ENCODE measurements at regions not wholly inside any gene's neighbourhood (a gene's known extent, or its start where the extent isn't known, plus 50 kb on each side); places are given as distances from the start of the nearest gene placed in this dataset.
A peak's percentile ranks its signal among the peaks of the same experiment; 100 is the strongest.

DNA sequence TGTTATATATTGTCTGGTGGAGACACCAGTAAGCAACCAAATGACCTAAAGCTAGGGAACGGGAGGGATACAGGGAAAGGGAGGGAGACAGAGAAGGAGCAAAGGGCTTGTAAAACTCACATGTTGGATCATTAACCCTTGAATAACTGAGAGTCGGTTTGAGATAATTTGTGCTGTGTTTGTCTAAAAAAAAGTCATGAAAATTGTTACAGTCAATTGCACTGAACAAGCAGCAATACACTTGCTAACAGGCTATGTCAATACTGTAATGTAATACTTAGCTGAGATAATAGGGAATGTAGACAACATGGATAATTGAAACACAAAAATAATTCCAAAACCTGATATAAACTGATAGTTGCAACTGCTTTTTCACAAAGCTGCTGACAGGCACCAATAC is 71.3 kb upstream of the ZNF521 start:
- Mint-ChIP-seq H3K4me3 (no peak overlapping the region), H3K9me3 (peaks cover 18% of the 10 kb centered on the region), H3K27me3 (ENCODE audit: low read depth, poor library complexity) (peaks cover 1% of the 10 kb centered on the region), H3K4me1 (peaks cover 71% of the 10 kb centered on the region), H3K27ac (peak overlapping the region; percentile 2), H3K36me3 (ENCODE audit: low read depth) (no peaks in the 10 kb centered on the region)
- TF ChIP-seq, protein P1, sequence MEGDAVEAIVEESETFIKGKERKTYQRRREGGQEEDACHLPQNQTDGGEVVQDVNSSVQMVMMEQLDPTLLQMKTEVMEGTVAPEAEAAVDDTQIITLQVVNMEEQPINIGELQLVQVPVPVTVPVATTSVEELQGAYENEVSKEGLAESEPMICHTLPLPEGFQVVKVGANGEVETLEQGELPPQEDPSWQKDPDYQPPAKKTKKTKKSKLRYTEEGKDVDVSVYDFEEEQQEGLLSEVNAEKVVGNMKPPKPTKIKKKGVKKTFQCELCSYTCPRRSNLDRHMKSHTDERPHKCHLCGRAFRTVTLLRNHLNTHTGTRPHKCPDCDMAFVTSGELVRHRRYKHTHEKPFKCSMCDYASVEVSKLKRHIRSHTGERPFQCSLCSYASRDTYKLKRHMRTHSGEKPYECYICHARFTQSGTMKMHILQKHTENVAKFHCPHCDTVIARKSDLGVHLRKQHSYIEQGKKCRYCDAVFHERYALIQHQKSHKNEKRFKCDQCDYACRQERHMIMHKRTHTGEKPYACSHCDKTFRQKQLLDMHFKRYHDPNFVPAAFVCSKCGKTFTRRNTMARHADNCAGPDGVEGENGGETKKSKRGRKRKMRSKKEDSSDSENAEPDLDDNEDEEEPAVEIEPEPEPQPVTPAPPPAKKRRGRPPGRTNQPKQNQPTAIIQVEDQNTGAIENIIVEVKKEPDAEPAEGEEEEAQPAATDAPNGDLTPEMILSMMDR (IDR thresholded peaks at IDR 0.05) = no peak
- DNase-seq = no peak

DNA sequence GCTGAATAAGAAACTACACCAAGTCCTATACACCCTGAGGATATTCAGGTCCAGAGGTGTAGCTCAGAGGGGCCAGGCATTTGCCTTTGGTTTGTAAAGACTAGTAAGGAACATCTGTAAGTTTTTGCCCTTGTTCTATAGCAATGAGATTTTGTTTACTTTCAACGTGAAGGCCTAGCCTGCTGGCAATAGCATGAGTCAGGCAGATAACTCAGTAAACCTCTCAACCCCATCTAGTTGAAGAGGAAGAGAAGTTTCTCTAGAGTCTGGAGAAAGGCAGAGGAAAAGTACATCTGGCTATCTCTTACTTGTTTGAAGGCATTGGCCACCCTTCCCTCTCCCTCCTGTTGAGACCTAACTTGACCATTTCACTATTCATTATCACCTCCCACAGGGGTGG is 70.3 kb upstream of the ZNF521 start:
- Mint-ChIP-seq H3K4me3 (no peak overlapping the region), H3K4me1 (peaks cover 77% of the 10 kb centered on the region), H3K36me3 (ENCODE audit: low read depth) (no peaks in the 10 kb centered on the region), H3K27ac (no peak overlapping the region), H3K27me3 (ENCODE audit: low read depth, poor library complexity) (no peaks in the 10 kb centered on the region), H3K9me3 (peaks cover 12% of the 10 kb centered on the region)
- TF ChIP-seq, protein P1 (IDR thresholded peaks at IDR 0.05) = no peak
- DNase-seq = no peak

DNA sequence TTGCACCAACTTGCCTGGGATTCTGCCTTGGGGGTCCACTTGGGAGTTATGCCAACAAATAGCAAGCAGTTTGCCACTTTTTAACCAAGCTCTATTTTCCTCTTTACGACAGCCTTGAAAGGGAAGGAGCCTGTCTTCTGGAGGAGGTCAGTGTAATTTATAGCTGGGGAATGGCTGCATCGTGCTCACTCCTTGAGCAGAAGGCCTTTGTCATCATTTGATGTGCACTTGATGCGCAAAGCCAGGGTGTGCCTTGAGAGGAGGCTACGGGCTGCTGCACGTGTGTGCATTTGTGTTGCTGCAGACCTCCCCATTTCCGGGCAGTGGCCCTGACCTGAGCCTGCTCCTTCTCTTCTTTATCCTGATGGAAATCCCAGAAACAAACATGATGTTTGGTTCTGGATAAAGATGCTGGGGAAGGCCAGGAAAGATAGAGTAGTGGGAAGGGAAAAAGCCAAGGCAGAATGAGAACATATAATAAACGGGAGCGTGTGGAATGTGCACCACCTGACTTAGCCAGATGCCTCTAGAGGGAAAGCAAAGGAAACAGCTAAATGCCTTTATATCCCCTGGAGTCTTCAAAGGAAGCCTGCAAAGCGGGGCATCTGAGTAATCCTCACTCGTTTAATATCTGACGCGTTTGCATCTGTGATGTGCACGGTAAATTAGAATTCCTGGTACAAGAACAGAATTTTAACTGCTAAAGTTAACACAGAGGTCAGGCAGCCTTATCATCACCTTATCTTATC is 68.3 kb upstream of the ZNF521 start:
- Mint-ChIP-seq H3K27ac (peak overlapping the region; percentile 9), H3K4me1 (peaks cover 95% of the 10 kb centered on the region), H3K36me3 (ENCODE audit: low read depth) (no peaks in the 10 kb centered on the region), H3K27me3 (ENCODE audit: low read depth, poor library complexity) (no peaks in the 10 kb centered on the region), H3K9me3 (no peaks in the 10 kb centered on the region), H3K4me3 (peak overlapping the region; percentile 23)
- TF ChIP-seq, protein P1 (IDR thresholded peaks at IDR 0.05) = no peak
- peak; percentile 22 for DNase-seq

DNA sequence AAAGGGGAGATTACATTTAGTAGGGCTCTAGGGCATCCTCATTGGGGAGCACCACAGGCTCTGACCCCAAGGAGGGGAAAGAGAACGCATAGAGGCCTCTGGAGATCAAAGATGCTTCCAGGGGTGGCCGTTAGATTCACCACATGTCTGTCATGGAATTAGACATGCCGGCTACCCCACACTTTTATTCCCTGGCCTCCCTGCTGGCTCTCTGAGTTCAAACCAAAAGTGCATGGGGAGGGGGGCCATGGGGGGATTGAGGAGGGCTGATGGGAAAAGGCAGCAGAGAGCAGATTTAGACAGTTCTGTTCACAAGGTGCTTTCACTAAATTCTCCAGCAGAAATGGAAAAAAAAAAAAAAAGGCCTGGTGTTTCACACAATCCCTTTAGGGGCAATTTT is 64.4 kb upstream of the ZNF521 start:
- Mint-ChIP-seq H3K27me3 (ENCODE audit: low read depth, poor library complexity) (peaks cover 3% of the 10 kb centered on the region), H3K27ac (no peak overlapping the region), H3K9me3 (no peaks in the 10 kb centered on the region), H3K4me3 (no peak overlapping the region), H3K4me1 (peaks cover 58% of the 10 kb centered on the region), H3K36me3 (ENCODE audit: low read depth) (no peaks in the 10 kb centered on the region)
- DNase-seq = no peak
- TF ChIP-seq, protein P1 (IDR thresholded peaks at IDR 0.05) = no peak

DNA sequence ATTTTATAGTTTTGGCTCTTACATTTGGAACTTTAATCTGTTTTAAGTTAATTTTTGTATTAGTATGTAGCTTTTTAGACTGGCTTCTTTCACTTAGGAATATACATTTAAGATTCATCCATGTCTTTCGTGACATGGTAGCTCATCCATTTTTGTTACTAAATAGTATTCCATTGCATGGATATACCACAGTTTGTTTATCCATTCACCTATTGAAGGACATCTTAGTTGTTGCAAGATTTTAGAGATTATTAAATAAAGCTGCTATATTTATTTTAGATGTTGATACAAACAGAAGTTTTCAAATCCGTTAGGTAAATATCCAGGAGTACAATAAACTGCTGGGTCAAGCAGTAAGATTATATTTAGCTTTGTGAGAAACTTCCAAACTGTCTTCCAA is 58.0 kb upstream of the ZNF521 start:
- H3K4me1 Mint-ChIP-seq = no peaks in the 10 kb centered on the region
- no peak overlapping the region for H3K4me3 Mint-ChIP-seq
- H3K9me3 Mint-ChIP-seq = peaks cover 18% of the 10 kb centered on the region
- H3K27ac Mint-ChIP-seq = no peak overlapping the region
- H3K27me3 Mint-ChIP-seq (ENCODE audit: low read depth, poor library complexity) = peaks cover 3% of the 10 kb centered on the region
- TF ChIP-seq, protein P1 (IDR thresholded peaks at IDR 0.05) = no peak
- DNase-seq = no peak
- H3K36me3 Mint-ChIP-seq (ENCODE audit: low read depth) = no peaks in the 10 kb centered on the region

DNA sequence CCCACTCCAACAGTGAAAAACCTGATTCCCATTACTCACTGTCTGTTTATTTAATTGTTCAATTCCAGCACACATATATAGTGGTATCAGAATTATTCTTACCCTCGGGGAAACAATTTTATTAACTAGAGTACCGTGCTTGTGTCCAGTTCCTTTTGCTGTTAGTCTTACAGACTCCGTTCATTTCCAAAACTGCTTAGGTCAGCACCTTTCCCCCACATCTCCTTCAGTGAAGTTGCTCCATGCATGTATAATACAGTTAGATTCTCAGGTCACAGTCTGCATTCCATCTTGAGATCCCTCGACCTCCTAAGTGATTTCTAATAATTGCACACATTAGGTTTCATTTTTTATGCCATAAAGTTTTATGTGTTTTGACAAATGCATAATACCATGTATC is 56.3 kb upstream of the ZNF521 start:
- DNase-seq = no peak
- Mint-ChIP-seq H3K27ac (no peak overlapping the region), H3K36me3 (ENCODE audit: low read depth) (no peaks in the 10 kb centered on the region), H3K4me1 (no peaks in the 10 kb centered on the region), H3K9me3 (peaks cover 18% of the 10 kb centered on the region), H3K27me3 (ENCODE audit: low read depth, poor library complexity) (peaks cover 3% of the 10 kb centered on the region), H3K4me3 (no peak overlapping the region)
- TF ChIP-seq, protein P1 (IDR thresholded peaks at IDR 0.05) = no peak
